Immature natural killer cell (primary cell): ENCODE measurements at regions not wholly inside any gene's neighbourhood (a gene's known extent, or its start where the extent isn't known, plus 50 kb on each side); places are given as distances from the start of the nearest gene placed in this dataset.
A peak's percentile ranks its signal among the peaks of the same experiment; 100 is the strongest.

ENCODE experiments used
- DNase-seq, 3 donors: peaks; one replicate each; pipeline ENCODE4 v3.0.0; 2022; ENCODE audit warnings: mixed read lengths in 1 of 3
- H3K27ac Mint-ChIP-seq, 6 donors: one replicate each; pipeline ENCODE4 v1.8.0; 2020; ENCODE audit warnings: mixed read lengths in 6 of 6, mild to moderate bottlenecking in 5 of 6, inconsistent platforms in 4 of 6, moderate library complexity in 3 of 6
- H3K27me3 Mint-ChIP-seq, 3 donors: one replicate each; pipeline ENCODE4 v1.8.0; 2020 to 2021; ENCODE audit warnings: low read depth in 3 of 3, mild to moderate bottlenecking in 3 of 3, mixed read lengths in 3 of 3, moderate library complexity in 3 of 3, inconsistent platforms in 1 of 3
- H3K36me3 Mint-ChIP-seq, 3 donors: one replicate each; pipeline ENCODE4 v1.8.0; 2020; ENCODE audit warnings: mixed read lengths in 3 of 3, inconsistent platforms in 2 of 3, mild to moderate bottlenecking in 2 of 3
- H3K4me1 Mint-ChIP-seq, 2 donors: one replicate each; pipeline ENCODE4 v1.8.0; 2020; ENCODE audit warnings: inconsistent platforms in 2 of 2, mild to moderate bottlenecking in 2 of 2, mixed read lengths in 2 of 2, moderate library complexity in 1 of 2
- H3K4me3 Mint-ChIP-seq, 5 donors: one replicate each; pipeline ENCODE4 v1.8.0; 2020; ENCODE audit warnings: mild to moderate bottlenecking in 5 of 5, mixed read lengths in 5 of 5, inconsistent platforms in 3 of 5, moderate library complexity in 3 of 5
- H3K9me3 Mint-ChIP-seq, 6 donors: one replicate each; pipeline ENCODE4 v1.8.0; 2020; ENCODE audit warnings: mild to moderate bottlenecking in 6 of 6, mixed read lengths in 6 of 6, inconsistent platforms in 4 of 6, moderate library complexity in 3 of 6

DNA sequence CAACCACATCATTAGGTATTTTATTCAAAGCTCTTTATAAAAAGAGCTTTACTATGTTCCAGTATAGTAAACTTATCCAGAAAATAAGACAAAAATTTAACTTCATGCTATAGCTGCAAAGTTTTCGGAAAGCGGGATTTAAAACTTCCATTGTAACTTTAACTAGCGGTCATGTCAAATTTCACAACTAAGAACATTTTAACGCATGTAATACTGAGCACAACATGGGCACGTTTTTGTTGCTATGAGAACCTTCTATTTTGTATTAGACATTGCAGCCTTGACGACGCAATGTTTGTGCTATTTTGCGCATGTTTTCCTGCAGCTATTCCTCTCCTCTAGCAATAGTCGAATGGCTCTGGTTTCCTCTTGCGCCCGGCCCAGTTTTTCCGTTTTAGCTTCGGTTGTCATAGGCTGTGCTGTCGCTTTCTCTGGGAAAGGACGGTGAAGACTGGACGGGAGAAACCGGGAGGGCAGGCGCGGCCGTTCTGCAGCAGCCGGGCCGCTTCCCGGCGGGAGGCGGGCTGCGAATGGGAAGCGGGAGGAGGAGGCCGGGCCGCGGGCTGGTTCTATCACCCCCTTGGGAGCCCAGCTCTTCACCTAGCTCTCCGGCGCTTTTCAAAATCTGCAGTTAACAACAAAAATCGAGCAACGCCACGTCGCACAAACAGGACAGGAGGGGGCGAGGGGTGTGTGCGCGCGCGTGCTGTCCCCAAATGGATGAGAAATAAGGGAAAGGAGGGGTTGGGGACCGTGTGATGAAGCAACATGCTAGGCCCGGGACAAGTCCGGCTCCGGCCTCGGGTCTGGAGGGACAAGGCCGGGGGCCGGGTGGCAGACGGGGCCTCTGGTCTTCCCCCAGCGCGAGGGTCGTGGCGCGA, 105.3 kb upstream of the HNRNPU start:
- Mint-ChIP-seq H3K27ac (peak overlapping the region; percentile 97 to 100 (median 98)), H3K4me3 (peak overlapping the region; percentile 94 to 97 (median 96)), H3K4me1 (peaks cover 24 to 42% of the 10 kb centered on the region in 2 donors), H3K9me3 (no peaks in the 10 kb centered on the region), H3K27me3 (peaks cover 12 to 18% (median 18%) of the 10 kb centered on the region in 3 donors), H3K36me3 (no peaks in the 10 kb centered on the region)
- DNase-seq: peak; percentile 68 to 82 (median 77)

- DNase-seq: no peak
- Mint-ChIP-seq H3K27ac (peak overlapping the region; percentile 78 to 100 (median 98)), H3K27me3 (peaks cover 12 to 20% (median 18%) of the 10 kb centered on the region in 3 donors), H3K36me3 (no peaks in the 10 kb centered on the region), H3K4me3 (peak overlapping the region in 4 of 5 donors; percentile 68 to 96 (median 94)), H3K9me3 (no peaks in the 10 kb centered on the region), H3K4me1 (peaks cover 32 to 49% of the 10 kb centered on the region in 2 donors)
Measured at GRCh38 chr1:244968881-244969280, 104.5 kb upstream of the HNRNPU start.

DNA sequence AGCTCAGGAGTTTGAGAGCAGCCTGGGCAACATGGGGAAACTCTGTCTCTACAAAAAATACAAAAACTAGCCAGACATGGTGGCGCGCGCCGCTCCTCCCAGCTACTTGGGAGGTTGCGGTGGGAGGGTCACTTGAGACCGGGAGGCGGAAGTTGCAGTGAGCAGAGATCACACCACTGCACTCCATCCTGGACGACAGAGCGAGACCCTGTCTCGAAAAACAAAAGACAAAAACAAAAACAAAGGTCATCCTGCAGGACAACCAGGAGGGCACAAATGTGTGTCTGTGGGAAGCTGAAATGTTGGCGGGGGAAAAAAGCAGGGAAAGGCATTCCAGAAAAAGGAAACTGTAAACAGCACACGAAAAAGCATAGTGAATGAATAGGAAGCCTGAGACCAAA, 104.1 kb upstream of the HNRNPU start:
- H3K9me3 Mint-ChIP-seq: no peaks in the 10 kb centered on the region
- H3K27ac Mint-ChIP-seq: peak overlapping the region; percentile 78 to 100 (median 92)
- peaks cover 12 to 20% (median 18%) of the 10 kb centered on the region in 3 donors for H3K27me3 Mint-ChIP-seq
- H3K4me3 Mint-ChIP-seq: peak overlapping the region in 3 of 5 donors; percentile 0 to 68 (median 19)
- no peak for DNase-seq
- H3K36me3 Mint-ChIP-seq: no peaks in the 10 kb centered on the region
- H3K4me1 Mint-ChIP-seq: peaks cover 36 to 53% of the 10 kb centered on the region in 2 donors

GRCh38 chr1:244967159-244967558, 102.8 kb upstream of the HNRNPU start:
- H3K9me3 Mint-ChIP-seq: no peaks in the 10 kb centered on the region
- peak overlapping the region in 2 of 6 donors; percentile 55 to 83 for H3K27ac Mint-ChIP-seq
- peaks cover 37 to 57% of the 10 kb centered on the region in 2 donors for H3K4me1 Mint-ChIP-seq
- H3K36me3 Mint-ChIP-seq: no peaks in the 10 kb centered on the region
- peaks cover 12 to 20% (median 18%) of the 10 kb centered on the region in 3 donors for H3K27me3 Mint-ChIP-seq
- no peak for DNase-seq
- H3K4me3 Mint-ChIP-seq: no peak overlapping the region

DNA sequence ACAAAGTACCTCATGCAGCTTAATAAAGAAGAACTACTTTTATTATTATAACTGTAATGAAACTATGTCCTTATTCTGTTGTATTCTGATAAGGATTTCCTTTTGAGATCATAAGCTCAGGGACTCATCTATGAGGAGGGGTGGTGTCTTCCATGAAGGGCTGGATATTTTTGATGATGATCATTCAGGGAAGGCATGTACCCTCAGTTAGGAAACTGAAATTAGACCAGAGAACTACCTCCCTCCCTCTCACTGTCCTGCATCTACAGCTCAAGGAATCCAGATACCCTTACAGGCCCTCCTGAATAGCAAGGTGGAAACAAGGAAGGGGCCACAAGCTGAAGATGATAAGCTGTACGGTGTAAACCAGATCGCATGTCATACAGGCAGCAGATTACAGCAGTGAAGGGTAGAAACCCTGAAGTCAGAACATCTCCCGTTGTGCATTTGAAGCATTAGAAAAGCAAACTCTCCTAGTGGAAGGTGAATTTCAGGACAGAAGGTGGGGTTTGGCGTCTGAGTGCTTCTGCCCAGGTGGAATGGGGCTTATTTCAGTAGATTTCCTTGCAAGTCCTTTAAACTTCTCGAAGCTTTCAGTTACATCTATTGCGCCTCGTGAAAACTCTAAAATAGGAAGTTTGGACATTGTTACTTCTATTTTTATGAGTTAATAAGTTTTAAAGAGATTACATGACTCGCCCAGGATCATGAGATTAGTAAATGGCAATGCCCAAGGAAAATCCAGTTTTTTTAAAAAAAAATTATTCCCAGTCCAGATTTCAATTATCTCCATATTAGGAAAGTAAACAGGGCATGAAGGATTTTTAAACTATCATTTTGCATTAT, 101.1 kb upstream of the HNRNPU start:
- no peak for DNase-seq
- H3K27me3 Mint-ChIP-seq: peaks cover 4 to 10% (median 5%) of the 10 kb centered on the region in 3 donors
- peaks cover 26 to 44% of the 10 kb centered on the region in 2 donors for H3K4me1 Mint-ChIP-seq
- H3K36me3 Mint-ChIP-seq: no peaks in the 10 kb centered on the region
- no peak overlapping the region for H3K4me3 Mint-ChIP-seq
- peak overlapping the region in 4 of 6 donors; percentile 7 to 64 (median 28) for H3K27ac Mint-ChIP-seq
- H3K9me3 Mint-ChIP-seq: no peaks in the 10 kb centered on the region

DNA sequence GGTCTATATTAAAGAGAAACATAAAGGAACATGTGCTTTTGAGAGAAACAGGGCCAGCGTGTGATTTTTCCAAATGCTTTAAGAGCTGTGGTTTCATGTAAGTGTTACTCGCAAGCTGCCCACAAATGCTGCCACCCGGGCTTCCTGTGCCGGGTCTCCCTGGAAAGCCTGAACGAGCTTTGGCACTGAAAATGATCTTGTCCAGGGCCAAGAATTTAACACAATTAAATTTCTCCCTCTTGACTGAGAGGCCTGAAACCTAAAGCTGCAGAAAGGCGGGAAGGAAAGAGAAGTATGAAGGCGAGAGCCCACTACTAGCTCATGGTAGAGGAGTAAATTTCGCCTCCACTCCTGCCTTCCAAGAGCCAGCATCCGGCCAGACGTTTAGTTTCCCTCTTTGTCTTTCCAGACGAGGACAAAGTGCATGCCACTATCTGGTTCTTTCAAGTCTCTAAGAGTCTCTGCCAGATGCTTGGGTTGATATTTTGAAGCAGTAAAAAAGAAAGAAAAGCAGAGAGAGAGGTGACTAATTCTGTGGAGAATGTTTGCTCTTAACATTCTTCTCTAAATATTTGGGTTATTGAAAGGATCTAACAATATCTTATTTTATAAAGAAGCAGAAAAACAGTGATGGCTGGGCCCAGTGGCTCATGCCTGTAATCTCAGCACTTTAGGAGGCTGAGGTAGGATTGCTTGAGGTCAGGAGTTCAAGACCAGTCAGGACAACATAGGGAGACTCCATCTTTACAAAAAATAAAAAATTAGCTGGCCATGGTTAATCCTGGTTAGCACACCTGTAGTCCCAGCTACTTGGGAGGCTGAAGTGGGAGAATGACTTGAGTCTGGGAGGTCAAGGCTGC, 100.0 kb upstream of the HNRNPU start:
- no peaks in the 10 kb centered on the region for H3K36me3 Mint-ChIP-seq
- H3K4me3 Mint-ChIP-seq: peak overlapping the region; percentile 55 to 79 (median 74)
- DNase-seq: peak; percentile 67 to 69 (median 68)
- H3K27me3 Mint-ChIP-seq: peaks cover 0 to 6% (median 0%) of the 10 kb centered on the region in 3 donors
- H3K4me1 Mint-ChIP-seq: peaks cover 24 to 38% of the 10 kb centered on the region in 2 donors
- no peaks in the 10 kb centered on the region for H3K9me3 Mint-ChIP-seq
- H3K27ac Mint-ChIP-seq: peak overlapping the region; percentile 64 to 91 (median 88)

GRCh38 chr1:244963231-244963826, 99.0 kb upstream of the HNRNPU start:
- no peak for DNase-seq
- peaks cover 21 to 29% of the 10 kb centered on the region in 2 donors for H3K4me1 Mint-ChIP-seq
- H3K36me3 Mint-ChIP-seq: no peaks in the 10 kb centered on the region
- peak overlapping the region; percentile 55 to 79 (median 74) for H3K4me3 Mint-ChIP-seq
- H3K9me3 Mint-ChIP-seq: no peaks in the 10 kb centered on the region
- H3K27me3 Mint-ChIP-seq: peaks cover 0 to 6% (median 0%) of the 10 kb centered on the region in 3 donors
- H3K27ac Mint-ChIP-seq: peak overlapping the region; percentile 64 to 91 (median 88)

GRCh38 chr1:244962130-244962529, 97.8 kb upstream of the HNRNPU start:
- Mint-ChIP-seq H3K27ac (no peak overlapping the region), H3K4me3 (peak overlapping the region in 1 of 5 donors; percentile 21), H3K36me3 (no peaks in the 10 kb centered on the region), H3K4me1 (peaks cover 21 to 24% of the 10 kb centered on the region in 2 donors), H3K27me3 (peaks cover 0 to 6% (median 3%) of the 10 kb centered on the region in 3 donors), H3K9me3 (no peaks in the 10 kb centered on the region)
- no peak for DNase-seq

GRCh38 chr1:244960904-244961303, 96.6 kb upstream of the HNRNPU start:
- H3K9me3 Mint-ChIP-seq: no peaks in the 10 kb centered on the region
- H3K4me1 Mint-ChIP-seq: peaks cover 21 to 24% of the 10 kb centered on the region in 2 donors
- H3K27me3 Mint-ChIP-seq: peaks cover 0 to 6% (median 6%) of the 10 kb centered on the region in 3 donors
- H3K4me3 Mint-ChIP-seq: peak overlapping the region in 1 of 5 donors; percentile 21
- H3K27ac Mint-ChIP-seq: no peak overlapping the region
- DNase-seq: no peak
- H3K36me3 Mint-ChIP-seq: no peaks in the 10 kb centered on the region

- Mint-ChIP-seq H3K36me3 (no peaks in the 10 kb centered on the region), H3K9me3 (no peaks in the 10 kb centered on the region), H3K4me3 (no peak overlapping the region), H3K27ac (no peak overlapping the region), H3K27me3 (peaks cover 0 to 6% (median 4%) of the 10 kb centered on the region in 3 donors), H3K4me1 (peaks cover 4 to 8% of the 10 kb centered on the region in 2 donors)
- DNase-seq: no peak
Measured at GRCh38 chr1:244958593-244958992, 94.2 kb upstream of the HNRNPU start.

DNA sequence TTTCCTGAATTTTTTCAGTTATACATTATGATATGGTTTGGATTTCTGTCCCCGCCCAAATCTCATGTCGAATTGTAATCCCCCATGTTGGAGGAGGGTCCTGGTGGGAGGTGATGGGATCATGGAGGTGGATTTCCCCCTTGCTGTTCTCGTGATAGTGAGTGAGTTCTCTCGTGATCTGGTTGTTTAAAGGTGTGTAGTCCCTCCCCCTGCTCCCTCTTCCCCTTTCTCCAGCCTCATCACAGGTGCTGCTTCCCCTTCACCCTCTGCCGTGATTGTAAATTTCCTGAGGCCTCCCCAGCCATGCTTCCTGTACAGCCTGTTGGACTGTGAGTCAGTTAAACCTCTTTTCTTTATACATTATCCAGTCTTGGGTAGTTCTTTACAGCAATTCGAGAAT, 93.2 kb upstream of the HNRNPU start:
- H3K4me3 Mint-ChIP-seq: no peak overlapping the region
- DNase-seq: no peak
- no peaks in the 10 kb centered on the region for H3K9me3 Mint-ChIP-seq
- no peaks in the 10 kb centered on the region for H3K36me3 Mint-ChIP-seq
- H3K27ac Mint-ChIP-seq: no peak overlapping the region
- peaks cover 0 to 6% (median 4%) of the 10 kb centered on the region in 3 donors for H3K27me3 Mint-ChIP-seq
- H3K4me1 Mint-ChIP-seq: no peaks in the 10 kb centered on the region

GRCh38 chr1:244957122-244957521, 92.8 kb upstream of the HNRNPU start:
- H3K4me1 Mint-ChIP-seq: no peaks in the 10 kb centered on the region
- no peaks in the 10 kb centered on the region for H3K36me3 Mint-ChIP-seq
- DNase-seq: no peak
- peaks cover 0 to 6% (median 4%) of the 10 kb centered on the region in 3 donors for H3K27me3 Mint-ChIP-seq
- no peak overlapping the region for H3K4me3 Mint-ChIP-seq
- no peaks in the 10 kb centered on the region for H3K9me3 Mint-ChIP-seq
- H3K27ac Mint-ChIP-seq: no peak overlapping the region

- Mint-ChIP-seq H3K36me3 (no peaks in the 10 kb centered on the region), H3K27ac (no peak overlapping the region), H3K4me1 (no peaks in the 10 kb centered on the region), H3K9me3 (no peaks in the 10 kb centered on the region), H3K4me3 (no peak overlapping the region), H3K27me3 (peaks cover 0 to 6% (median 4%) of the 10 kb centered on the region in 3 donors)
- no peak for DNase-seq
Measured at GRCh38 chr1:244955661-244956060, 91.3 kb upstream of the HNRNPU start.
